A549 (cell line): ENCODE measurements at regions not wholly inside any gene's neighbourhood (a gene's known extent, or its start where the extent isn't known, plus 50 kb on each side); places are given as distances from the start of the nearest gene placed in this dataset.
"Not testable (repeated sequence)": the region's sequence is repeated elsewhere in the genome, so short reads cannot be mapped to it uniquely, and the experiment has no call there.

Source experiments
- ATAC-seq, 2 experiments: fragments of 200-7000 bp in 1 of 2; fragments of >200 bp in 1 of 2; cut with Nextera tagmentation in 1 of 2; cut with Tn5 transposase in 1 of 2; 3 replicates each; pipeline versions ENCODE4 v1.8.0 to v1.9.1; 2018 to 2020; ENCODE audit warnings: mild to moderate bottlenecking in 1 of 2, moderate library complexity in 1 of 2
- CTCF ChIA-PET: fragments of 300-600 bp; sonication (Branson Sonifier 250); formaldehyde crosslinking; extraction: SDS; loops from one replicate; lab custom pipeline; 2021; ENCODE audit warnings: antibody characterized with exemption, inconsistent platforms; lab: Yijun Ruan, JAX
- POLR2A ChIA-PET: fragments of 350-600 bp; formaldehyde crosslinking; extraction: SDS; loops from one replicate; lab custom pipeline; 2021; ENCODE audit warnings: antibody characterized with exemption, inconsistent platforms; lab: Yijun Ruan, JAX
- DNase-seq, 2 experiments: peaks; one replicate each; pipeline versions ENCODE4 v3.0.0 to v3.0.0-alpha.2; 2011 to 2016; ENCODE audit warnings: low read depth in 1 of 2, low spot score in 1 of 2
- FAIRE-seq: peaks from 2 replicates; lab custom pipeline; 2011; peaks lifted over from hg19 to GRCh38; lab: Jason Lieb, UNC
- H3K27ac ChIP-seq, 2 experiments: fragments of >200 bp; sonication (Bioruptor Twin); formaldehyde crosslinking; 3 replicates each; pipeline ENCODE4 v1.5.1; 2016 to 2017
- H3K4me1 ChIP-seq: fragments of >200 bp; sonication (Bioruptor Twin); formaldehyde crosslinking; 3 replicates; pipeline ENCODE4 v1.6.1; 2016
- H3K4me2 ChIP-seq: fragments of >200 bp; sonication (Bioruptor Twin); formaldehyde crosslinking; 3 replicates; pipeline ENCODE4 v1.6.1; 2016
- H3K4me3 ChIP-seq: fragments of >200 bp; sonication (Bioruptor Twin); formaldehyde crosslinking; 3 replicates; pipeline ENCODE4 v1.5.1; 2016
- H3K9me3 ChIP-seq: fragments of >200 bp; sonication (Bioruptor Twin); formaldehyde crosslinking; 3 replicates; pipeline ENCODE4 v1.6.1; 2016
- BCL3 ChIP-seq: fragments of >200 bp; sonication (Bioruptor Twin); formaldehyde crosslinking; IDR thresholded peaks from 3 replicates; pipeline ENCODE4 v1.6.1; 2016
- CBX2 ChIP-seq: fragments of 200-600 bp; sonication (generic); IDR thresholded peaks from 2 replicates; pipeline ENCODE4 v1.6.1; 2016; ENCODE audit warnings: low read depth, mild to moderate bottlenecking, borderline replicate concordance
- CEBPB ChIP-seq, 2 experiments: fragments of >200 bp in 1 of 2; sonication (Bioruptor Twin) in 1 of 2; formaldehyde crosslinking in 1 of 2; IDR thresholded peaks; 2 replicates each; pipeline ENCODE4 v1.6.1; 2012 to 2016
- EHMT2 ChIP-seq: fragments of 200-600 bp; sonication (generic); IDR thresholded peaks from 2 replicates; pipeline ENCODE4 v1.6.1; 2016; ENCODE audit warnings: antibody characterized with exemption, low read depth, mild to moderate bottlenecking, moderate library complexity
- HES2 ChIP-seq: fragments of >200 bp; sonication (Bioruptor Twin); formaldehyde crosslinking; IDR thresholded peaks from 2 replicates; pipeline ENCODE4 v1.6.1; 2016
- HMGXB4 ChIP-seq: fragments of 250-450 bp; sonication (Bioruptor Pico); IDR thresholded peaks from 2 replicates; pipeline ENCODE4 v1.5.0; 2021; ENCODE audit warnings: mild to moderate bottlenecking, moderate library complexity, borderline replicate concordance
- HOXA7 ChIP-seq: fragments of 250-450 bp; sonication (Bioruptor Pico); IDR thresholded peaks from 2 replicates; pipeline ENCODE4 v1.5.0; 2020; ENCODE audit warnings: mild to moderate bottlenecking, moderate library complexity
- HOXB5 ChIP-seq: fragments of 250-450 bp; sonication (Bioruptor Pico); IDR thresholded peaks from 2 replicates; pipeline ENCODE4 v1.5.0; 2020; ENCODE audit warnings: mild to moderate bottlenecking, moderate library complexity
- JUNB ChIP-seq: fragments of >200 bp; sonication (Bioruptor Twin); formaldehyde crosslinking; IDR thresholded peaks from 2 replicates; pipeline ENCODE4 v1.6.1; 2016
- MAZ ChIP-seq: fragments of 150-350 bp; IDR thresholded peaks from 2 replicates; pipeline ENCODE4 v1.6.1; 2014; ENCODE audit warnings: antibody characterized with exemption, low read depth, low read length, borderline replicate concordance
- NFE2L2 ChIP-seq: fragments of 150-350 bp; conservative IDR thresholded peaks from 2 replicates; pipeline ENCODE4 v1.6.1; 2014; ENCODE audit warnings: low read length
- NPAS2 ChIP-seq: fragments of 250-450 bp; sonication (Bioruptor Pico); IDR thresholded peaks from 2 replicates; pipeline ENCODE4 v1.8.0; 2022; ENCODE audit warnings: mild to moderate bottlenecking, moderate library complexity, borderline replicate concordance
- PBX3 ChIP-seq: IDR thresholded peaks from 2 replicates; pipeline ENCODE4 v1.6.1; 2012
- REST ChIP-seq: fragments of 200-600 bp; sonication (generic); IDR thresholded peaks from 2 replicates; pipeline ENCODE4 v1.6.1; 2016; ENCODE audit warnings: antibody characterized with exemption, mild to moderate bottlenecking, moderate library complexity
- WGBS: methylation state at CpG from one replicate; pipeline ENCODE4 v1.1.6; 2017; ENCODE audit errors: missing lambda C conversion rate; 5-methylcytosine and 5-hydroxymethylcytosine counted together

- FAIRE-seq, result no peak
- Histone ChIP-seq H3K4me1 (no peaks in the 10 kb centered on the region), H3K9me3 (no peaks in the 10 kb centered on the region), H3K27ac (no peak overlapping the region), H3K4me2 (no peak overlapping the region), H3K4me3 (no peak overlapping the region)
- POLR2A ChIA-PET, result no interaction called here
- CTCF ChIA-PET, result no interaction called here
- WGBS, result 55% methylated on average over 2 of the region's 2 CpGs
- no peak for ATAC-seq
- DNase-seq, result no peak
- TF ChIP-seq REST, result no peak
- TF ChIP-seq HOXA7 (CRISPR knock-in tag), result no peak
- TF ChIP-seq NPAS2 (CRISPR knock-in tag), result no peak
- TF ChIP-seq EHMT2, result no peak
- TF ChIP-seq HMGXB4 (CRISPR knock-in tag), result no peak
- no peak for TF ChIP-seq HES2
- no peak for TF ChIP-seq MAZ
- no peak for TF ChIP-seq PBX3
- no peak for TF ChIP-seq CBX2
- no peak for TF ChIP-seq NFE2L2
- TF ChIP-seq, all 56 proteins: peak for 0
These were observed 61.8 kb upstream of the FAT3 start for GRCh38 chr11:92162776-92163175.

- CTCF ChIA-PET, result no interaction called here
- ATAC-seq, result no peak
- TF ChIP-seq HMGXB4 (CRISPR knock-in tag), result no peak
- TF ChIP-seq HOXB5, result no peak
- no peak for TF ChIP-seq EHMT2
- TF ChIP-seq BCL3, result no peak
- TF ChIP-seq JUNB, result no peak
- TF ChIP-seq CEBPB (IDR thresholded peaks at IDR 0.05), result no peak
- TF ChIP-seq NPAS2 (CRISPR knock-in tag), result no peak
- TF ChIP-seq, all 56 proteins: peak for 0
- WGBS, result 88% methylated on average over 1 of the region's 1 CpG
- POLR2A ChIA-PET, result no interaction called here
- H3K4me1 ChIP-seq, result no peaks in the 10 kb centered on the region
- no peaks in the 10 kb centered on the region for H3K9me3 ChIP-seq
- DNase-seq, result no peak
- no peak overlapping the region for H3K27ac ChIP-seq
- no peak overlapping the region for H3K4me3 ChIP-seq
- no peak overlapping the region for H3K4me2 ChIP-seq
- FAIRE-seq, result no peak
These were observed 64.7 kb upstream of the FAT3 start for GRCh38 chr11:92159931-92160330.

- FAIRE-seq, DNase-seq, H3K27ac ChIP-seq, POLR2A ChIA-PET, H3K4me2 ChIP-seq, H3K9me3 ChIP-seq, H3K4me1 ChIP-seq, H3K4me3 ChIP-seq, CTCF ChIA-PET, ATAC-seq: not testable (repeated sequence)
- WGBS, result no CpG with 5 or more reads among the region's 35 CpGs
These were observed 67.2 kb upstream of the FAT3 start for GRCh38 chr11:92157390-92157789.
